Chondrocyte (in vitro differentiated cells): ENCODE measurements at regions not wholly inside any gene's neighbourhood (a gene's known extent, or its start where the extent isn't known, plus 50 kb on each side); places are given as distances from the start of the nearest gene placed in this dataset.

Experiments
- DNase-seq: peaks from one replicate; pipeline ENCODE4 v3.0.0; 2021; ENCODE audit warnings: mixed read lengths, low spot score
- H3K27ac Mint-ChIP-seq: one replicate; pipeline ENCODE4 v1.8.0; 2021; ENCODE audit warnings: mild to moderate bottlenecking, moderate library complexity, mixed read lengths; ENCODE audit not compliant: unreplicated experiment
- H3K27me3 Mint-ChIP-seq: 2 replicates; pipeline ENCODE4 v1.8.0; 2021; ENCODE audit warnings: low read depth, mixed read lengths
- H3K36me3 Mint-ChIP-seq: 2 replicates; pipeline ENCODE4 v1.8.0; 2021; ENCODE audit warnings: low read depth, mixed read lengths
- H3K4me1 Mint-ChIP-seq: 2 replicates; pipeline ENCODE4 v1.8.0; 2021; ENCODE audit warnings: low read depth, mild to moderate bottlenecking, mixed read lengths
- H3K4me3 Mint-ChIP-seq: one replicate; pipeline ENCODE4 v1.8.0; 2021; ENCODE audit warnings: mild to moderate bottlenecking, moderate library complexity, mixed read lengths; ENCODE audit not compliant: unreplicated experiment
- H3K9me3 Mint-ChIP-seq: 2 replicates; pipeline ENCODE4 v1.8.0; 2021; ENCODE audit warnings: low read depth, mixed read lengths
- TF ChIP-seq, protein P1 (sequence below): fragments of 200-600 bp; sonication (generic); IDR thresholded peaks from 2 replicates; pipeline ENCODE4 v1.5.0; 2021; ENCODE audit warnings: antibody characterized with exemption, mild to moderate bottlenecking, moderate library complexity

DNA sequence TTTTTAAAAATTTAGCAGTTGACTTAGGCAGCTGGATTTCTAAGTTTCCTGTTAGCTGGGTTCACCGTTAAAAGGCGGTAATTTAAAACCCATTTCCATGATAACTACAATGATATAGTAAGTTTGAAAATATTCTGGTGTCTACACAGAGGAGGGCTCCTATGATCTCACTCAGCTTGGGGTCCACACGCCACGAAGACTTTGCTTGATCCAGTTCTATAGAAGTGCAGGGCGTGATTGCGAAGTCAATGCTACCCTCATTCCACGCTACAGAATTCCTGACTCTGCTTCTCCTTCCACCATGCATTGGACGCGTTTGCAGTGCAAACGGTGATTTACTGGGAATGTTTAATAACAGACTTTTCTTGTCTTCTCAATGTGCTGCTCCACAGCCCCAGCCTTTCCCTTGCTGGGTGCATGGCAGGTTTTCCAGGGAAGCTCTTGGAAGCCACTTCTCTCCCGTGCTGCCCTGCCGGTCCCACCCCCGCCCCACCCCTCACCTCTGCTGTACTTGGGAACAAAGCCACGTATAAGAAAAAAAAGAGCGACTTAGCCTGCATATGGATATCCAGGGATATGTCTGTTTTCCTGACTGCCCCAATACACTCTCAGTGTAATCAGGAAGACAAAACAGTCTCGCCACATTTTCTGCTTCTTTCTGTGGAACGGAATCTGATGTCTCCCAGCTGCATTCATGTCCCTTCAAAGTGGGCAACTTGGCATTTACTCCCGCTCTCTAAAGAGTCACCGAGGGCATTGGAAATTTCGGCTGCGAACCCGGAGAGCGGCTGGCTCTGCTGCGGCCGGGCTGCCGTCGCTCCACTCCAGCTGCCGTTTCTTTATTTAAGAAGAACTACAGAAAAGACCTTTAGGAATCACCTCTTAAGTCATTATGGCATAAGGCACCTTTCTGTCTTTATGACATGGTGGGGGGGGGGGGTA is 434.4 kb upstream of the MGMT start:
- Mint-ChIP-seq H3K36me3 (no peaks in the 10 kb centered on the region), H3K27me3 (peaks cover 59% of the 10 kb centered on the region), H3K27ac (no peak overlapping the region)

DNA sequence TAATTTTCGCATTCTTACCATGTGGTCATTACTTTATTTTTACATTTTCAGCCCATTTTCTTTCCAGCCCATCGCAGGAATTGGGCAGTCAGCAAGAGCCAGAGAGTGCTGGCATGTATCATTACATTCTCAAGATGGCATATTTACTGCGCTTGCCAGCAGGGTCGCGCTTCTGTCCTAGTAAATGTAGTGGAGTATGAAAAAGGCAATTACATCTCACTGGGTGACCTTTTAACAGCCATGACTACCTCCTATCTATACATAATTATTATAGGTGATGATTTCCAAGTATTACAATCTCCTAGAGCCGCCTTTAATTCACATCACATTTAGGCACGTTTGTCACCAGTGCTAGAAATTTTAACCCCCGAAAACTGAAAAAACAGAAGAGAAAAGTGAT is 433.7 kb upstream of the MGMT start:
- no peak for DNase-seq
- TF ChIP-seq, protein P1, sequence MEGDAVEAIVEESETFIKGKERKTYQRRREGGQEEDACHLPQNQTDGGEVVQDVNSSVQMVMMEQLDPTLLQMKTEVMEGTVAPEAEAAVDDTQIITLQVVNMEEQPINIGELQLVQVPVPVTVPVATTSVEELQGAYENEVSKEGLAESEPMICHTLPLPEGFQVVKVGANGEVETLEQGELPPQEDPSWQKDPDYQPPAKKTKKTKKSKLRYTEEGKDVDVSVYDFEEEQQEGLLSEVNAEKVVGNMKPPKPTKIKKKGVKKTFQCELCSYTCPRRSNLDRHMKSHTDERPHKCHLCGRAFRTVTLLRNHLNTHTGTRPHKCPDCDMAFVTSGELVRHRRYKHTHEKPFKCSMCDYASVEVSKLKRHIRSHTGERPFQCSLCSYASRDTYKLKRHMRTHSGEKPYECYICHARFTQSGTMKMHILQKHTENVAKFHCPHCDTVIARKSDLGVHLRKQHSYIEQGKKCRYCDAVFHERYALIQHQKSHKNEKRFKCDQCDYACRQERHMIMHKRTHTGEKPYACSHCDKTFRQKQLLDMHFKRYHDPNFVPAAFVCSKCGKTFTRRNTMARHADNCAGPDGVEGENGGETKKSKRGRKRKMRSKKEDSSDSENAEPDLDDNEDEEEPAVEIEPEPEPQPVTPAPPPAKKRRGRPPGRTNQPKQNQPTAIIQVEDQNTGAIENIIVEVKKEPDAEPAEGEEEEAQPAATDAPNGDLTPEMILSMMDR = no peak
- peaks cover 55% of the 10 kb centered on the region for H3K27me3 Mint-ChIP-seq

More for the DNA sequence above, 434.4 kb upstream of the MGMT start:
- H3K4me1 Mint-ChIP-seq = peaks cover 2% of the 10 kb centered on the region
- no peak for DNase-seq
- H3K9me3 Mint-ChIP-seq = no peaks in the 10 kb centered on the region
- H3K4me3 Mint-ChIP-seq = no peak overlapping the region
- TF ChIP-seq, protein P1 = no peak

DNA sequence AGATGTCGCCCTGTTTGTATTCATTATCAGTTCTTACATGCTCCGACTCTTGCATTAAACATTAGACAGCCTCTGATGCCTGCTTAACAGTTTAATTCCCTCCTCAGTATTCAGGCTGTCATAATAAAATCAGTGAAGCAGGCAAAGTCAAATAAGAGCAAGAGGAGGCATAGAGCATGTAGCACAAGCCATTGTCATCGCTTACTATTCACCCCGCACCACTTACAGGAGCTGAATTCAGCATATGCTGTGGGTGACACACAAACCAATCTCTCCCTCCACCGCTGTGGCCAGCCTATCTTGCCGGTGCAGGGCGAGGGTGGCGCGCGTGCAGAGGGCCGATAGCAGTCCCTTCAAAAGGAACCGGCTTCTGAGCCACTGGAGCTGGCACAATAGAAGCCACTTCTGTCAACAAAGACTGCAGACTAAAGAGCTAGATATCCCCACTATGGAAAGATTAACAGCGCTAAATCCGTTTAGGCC is 433.2 kb upstream of the MGMT start:
- no peak for DNase-seq
- H3K36me3 Mint-ChIP-seq = no peaks in the 10 kb centered on the region
- no peaks in the 10 kb centered on the region for H3K9me3 Mint-ChIP-seq
- peaks cover 51% of the 10 kb centered on the region for H3K27me3 Mint-ChIP-seq
- peaks cover 8% of the 10 kb centered on the region for H3K4me1 Mint-ChIP-seq
- no peak overlapping the region for H3K27ac Mint-ChIP-seq
- no peak overlapping the region for H3K4me3 Mint-ChIP-seq
- TF ChIP-seq, protein P1 = no peak

More for the DNA sequence above, 433.7 kb upstream of the MGMT start:
- Mint-ChIP-seq H3K27ac (no peak overlapping the region), H3K9me3 (no peaks in the 10 kb centered on the region), H3K36me3 (no peaks in the 10 kb centered on the region), H3K4me1 (peaks cover 3% of the 10 kb centered on the region), H3K4me3 (no peak overlapping the region)

DNA sequence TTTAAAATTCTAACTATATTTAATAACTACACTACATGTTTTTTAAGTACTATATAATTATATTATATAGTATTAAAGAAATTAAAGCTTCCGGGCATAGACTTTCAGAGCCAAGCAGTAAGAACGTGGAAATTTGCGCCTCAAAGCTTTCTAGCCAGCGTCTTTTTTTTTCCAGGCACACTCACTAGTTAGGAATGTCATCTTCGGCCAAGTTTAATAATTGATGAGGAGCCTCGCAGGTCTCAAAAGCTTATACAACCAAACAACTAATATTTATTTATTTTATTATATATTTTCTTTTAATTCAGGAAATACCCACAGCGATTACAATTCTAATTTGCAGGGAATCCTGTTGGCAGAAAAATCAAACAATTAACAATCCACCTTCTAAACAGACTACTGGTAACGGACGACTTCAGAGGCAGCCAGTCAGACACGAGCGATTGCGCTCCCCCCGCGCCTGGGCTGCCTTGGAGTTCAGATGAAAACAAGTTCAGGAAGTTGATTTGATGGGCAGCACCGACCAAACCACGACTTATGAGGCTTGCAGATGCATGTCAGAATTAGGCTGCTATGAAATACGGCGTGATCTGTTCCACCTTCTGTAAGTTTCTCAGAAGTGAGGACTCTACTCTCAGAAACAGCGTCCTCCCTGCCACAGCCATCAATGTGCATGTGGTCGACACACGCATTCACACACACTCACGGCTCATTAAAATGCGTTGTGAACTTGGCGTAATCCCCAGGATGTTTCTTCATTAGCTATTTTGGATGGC is 431.8 kb upstream of the MGMT start:
- Mint-ChIP-seq H3K4me1 (peaks cover 8% of the 10 kb centered on the region), H3K27ac (no peak overlapping the region), H3K36me3 (no peaks in the 10 kb centered on the region), H3K9me3 (no peaks in the 10 kb centered on the region), H3K27me3 (peaks cover 43% of the 10 kb centered on the region), H3K4me3 (no peak overlapping the region)
- TF ChIP-seq, protein P1 = no peak
- DNase-seq = no peak

DNA sequence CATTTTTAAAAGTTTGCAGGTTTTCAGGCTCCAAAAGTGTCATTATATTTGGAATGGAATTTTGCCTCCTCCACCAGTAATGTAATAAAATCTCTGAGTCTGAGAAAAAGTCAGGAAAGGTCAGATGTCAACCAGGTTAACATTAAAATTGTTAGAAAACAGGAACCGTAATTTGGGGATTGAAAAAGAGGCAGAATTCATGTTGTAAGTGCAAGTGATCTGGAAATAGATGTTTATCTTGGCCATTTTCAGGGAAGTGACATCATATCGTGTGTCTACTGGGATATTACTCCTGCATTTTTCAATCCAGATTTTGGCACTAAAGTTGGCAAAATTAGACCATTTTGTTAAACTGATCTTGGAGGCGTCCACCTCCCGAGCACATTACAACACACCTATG is 428.5 kb upstream of the MGMT start:
- Mint-ChIP-seq H3K4me3 (no peak overlapping the region), H3K27me3 (peaks cover 24% of the 10 kb centered on the region), H3K36me3 (no peaks in the 10 kb centered on the region), H3K4me1 (peaks cover 6% of the 10 kb centered on the region), H3K27ac (no peak overlapping the region), H3K9me3 (no peaks in the 10 kb centered on the region)
- TF ChIP-seq, protein P1 = no peak
- no peak for DNase-seq
